ENCODE measurements at regions not wholly inside any gene's neighbourhood (a gene's known extent, or its start where the extent isn't known, plus 50 kb on each side); places are given as distances from the start of the nearest gene placed in this dataset.

- no peak for TF ChIP-seq TEAD4 (IDR thresholded peaks at IDR 0.05)
- TF ChIP-seq USF1 (IDR thresholded peaks at IDR 0.05): no peak
- no peak for TF ChIP-seq CEBPB (IDR thresholded peaks at IDR 0.05)
- TF ChIP-seq MAX (IDR thresholded peaks at IDR 0.05): no peak
- TF ChIP-seq RAD21 (IDR thresholded peaks at IDR 0.05; ENCODE audit: low read depth): no peak
- TF ChIP-seq ZBTB7A (IDR thresholded peaks at IDR 0.05; ENCODE audit: low read depth): no peak
- TF ChIP-seq YY1 (IDR thresholded peaks at IDR 0.05; ENCODE audit: low read depth): no peak
- TF ChIP-seq EP300 (IDR thresholded peaks at IDR 0.05; ENCODE audit: borderline replicate concordance): no peak
- TF ChIP-seq REST (IDR thresholded peaks at IDR 0.05; ENCODE audit: low read depth): no peak
- no peak for TF ChIP-seq CREB1 (IDR thresholded peaks at IDR 0.05; ENCODE audit: low read depth)
- TF ChIP-seq TCF12 (IDR thresholded peaks at IDR 0.05; ENCODE audit: low read depth): no peak
- no peak for TF ChIP-seq EGR1 (IDR thresholded peaks at IDR 0.05)
- no peak for TF ChIP-seq FOXM1 (IDR thresholded peaks at IDR 0.05; ENCODE audit: borderline replicate concordance, low read depth)
- no peak for TF ChIP-seq TAF1 (IDR thresholded peaks at IDR 0.05; ENCODE audit: low read depth)
- no peak for TF ChIP-seq NFIC (IDR thresholded peaks at IDR 0.05)
These were observed 462.5 kb downstream of the AASDHPPT start for GRCh38 chr11:106540001-106540400.

- TF ChIP-seq CEBPB (IDR thresholded peaks at IDR 0.05): no peak
- no peak for TF ChIP-seq ZBTB7A (IDR thresholded peaks at IDR 0.05; ENCODE audit: low read depth)
- TF ChIP-seq CREB1 (IDR thresholded peaks at IDR 0.05; ENCODE audit: low read depth): no peak
These were observed 469.9 kb downstream of the GUCY1A2 start for GRCh38 chr11:106548406-106548805.

GRCh38 chr11:106551744-106552673, 466.3 kb downstream of the GUCY1A2 start:
- TF ChIP-seq USF1 (IDR thresholded peaks at IDR 0.05) (no peak), CEBPB (IDR thresholded peaks at IDR 0.05) (no peak), MAX (IDR thresholded peaks at IDR 0.05) (no peak), REST (IDR thresholded peaks at IDR 0.05; ENCODE audit: low read depth) (no peak), RAD21 (IDR thresholded peaks at IDR 0.05; ENCODE audit: low read depth) (no peak), CREB1 (IDR thresholded peaks at IDR 0.05; ENCODE audit: low read depth) (no peak), TCF12 (IDR thresholded peaks at IDR 0.05; ENCODE audit: low read depth) (no peak), NFIC (IDR thresholded peaks at IDR 0.05) (no peak), YY1 (IDR thresholded peaks at IDR 0.05; ENCODE audit: low read depth) (no peak), EGR1 (IDR thresholded peaks at IDR 0.05) (no peak), FOXM1 (IDR thresholded peaks at IDR 0.05; ENCODE audit: borderline replicate concordance, low read depth) (no peak), EP300 (IDR thresholded peaks at IDR 0.05; ENCODE audit: borderline replicate concordance) (no peak), TEAD4 (IDR thresholded peaks at IDR 0.05) (no peak), ZBTB7A (IDR thresholded peaks at IDR 0.05; ENCODE audit: low read depth) (no peak), TAF1 (IDR thresholded peaks at IDR 0.05; ENCODE audit: low read depth) (no peak)

GRCh38 chr11:106552694-106553203, 465.5 kb downstream of the GUCY1A2 start:
- TF ChIP-seq TEAD4 (IDR thresholded peaks at IDR 0.05) (no peak), CEBPB (IDR thresholded peaks at IDR 0.05) (no peak), YY1 (IDR thresholded peaks at IDR 0.05; ENCODE audit: low read depth) (no peak), NFIC (IDR thresholded peaks at IDR 0.05) (no peak), CREB1 (IDR thresholded peaks at IDR 0.05; ENCODE audit: low read depth) (no peak)

GRCh38 chr11:106553304-106553703, 465.0 kb downstream of the GUCY1A2 start:
- TF ChIP-seq NFIC (IDR thresholded peaks at IDR 0.05) (no peak), EP300 (IDR thresholded peaks at IDR 0.05; ENCODE audit: borderline replicate concordance) (no peak), FOXM1 (IDR thresholded peaks at IDR 0.05; ENCODE audit: borderline replicate concordance, low read depth) (no peak), TEAD4 (IDR thresholded peaks at IDR 0.05) (no peak), RAD21 (IDR thresholded peaks at IDR 0.05; ENCODE audit: low read depth) (no peak), YY1 (IDR thresholded peaks at IDR 0.05; ENCODE audit: low read depth) (no peak), ZBTB7A (IDR thresholded peaks at IDR 0.05; ENCODE audit: low read depth) (no peak), MAX (IDR thresholded peaks at IDR 0.05) (no peak), USF1 (IDR thresholded peaks at IDR 0.05) (no peak), CEBPB (IDR thresholded peaks at IDR 0.05) (no peak), TCF12 (IDR thresholded peaks at IDR 0.05; ENCODE audit: low read depth) (no peak), EGR1 (IDR thresholded peaks at IDR 0.05) (no peak), TAF1 (IDR thresholded peaks at IDR 0.05; ENCODE audit: low read depth) (no peak), CREB1 (IDR thresholded peaks at IDR 0.05; ENCODE audit: low read depth) (no peak), REST (IDR thresholded peaks at IDR 0.05; ENCODE audit: low read depth) (no peak)

Measured in Ishikawa (cell line).